ENCODE measurements at regions not wholly inside any gene's neighbourhood (a gene's known extent, or its start where the extent isn't known, plus 50 kb on each side); places are given as distances from the start of the nearest gene placed in this dataset.

DNA sequence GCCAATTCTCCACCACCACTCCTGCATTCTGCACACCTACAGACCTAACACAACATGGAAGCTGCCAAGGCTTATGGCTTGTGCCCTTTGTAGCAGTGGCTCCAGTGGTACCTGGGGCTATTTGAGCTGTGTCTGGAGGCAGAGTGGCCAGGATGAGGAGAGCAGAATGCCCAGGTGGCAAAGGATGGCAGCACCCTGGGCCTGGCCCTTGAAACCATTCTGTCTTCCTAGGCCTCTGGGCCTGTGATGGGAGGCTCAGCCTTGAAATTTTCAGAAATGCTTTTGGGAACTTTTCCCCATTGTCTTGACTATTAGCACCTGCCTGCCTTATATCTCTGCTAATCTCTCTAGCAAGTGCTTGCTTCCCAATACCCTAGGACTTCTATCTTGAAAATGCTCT, 241.7 kb downstream of the TMEM167A start:
- TF ChIP-seq, protein P1, sequence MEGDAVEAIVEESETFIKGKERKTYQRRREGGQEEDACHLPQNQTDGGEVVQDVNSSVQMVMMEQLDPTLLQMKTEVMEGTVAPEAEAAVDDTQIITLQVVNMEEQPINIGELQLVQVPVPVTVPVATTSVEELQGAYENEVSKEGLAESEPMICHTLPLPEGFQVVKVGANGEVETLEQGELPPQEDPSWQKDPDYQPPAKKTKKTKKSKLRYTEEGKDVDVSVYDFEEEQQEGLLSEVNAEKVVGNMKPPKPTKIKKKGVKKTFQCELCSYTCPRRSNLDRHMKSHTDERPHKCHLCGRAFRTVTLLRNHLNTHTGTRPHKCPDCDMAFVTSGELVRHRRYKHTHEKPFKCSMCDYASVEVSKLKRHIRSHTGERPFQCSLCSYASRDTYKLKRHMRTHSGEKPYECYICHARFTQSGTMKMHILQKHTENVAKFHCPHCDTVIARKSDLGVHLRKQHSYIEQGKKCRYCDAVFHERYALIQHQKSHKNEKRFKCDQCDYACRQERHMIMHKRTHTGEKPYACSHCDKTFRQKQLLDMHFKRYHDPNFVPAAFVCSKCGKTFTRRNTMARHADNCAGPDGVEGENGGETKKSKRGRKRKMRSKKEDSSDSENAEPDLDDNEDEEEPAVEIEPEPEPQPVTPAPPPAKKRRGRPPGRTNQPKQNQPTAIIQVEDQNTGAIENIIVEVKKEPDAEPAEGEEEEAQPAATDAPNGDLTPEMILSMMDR (IDR thresholded peaks at IDR 0.05; ENCODE audit: low read depth, low read length): no peak
- H3K4me3 ChIP-seq (ENCODE audit: low read depth, low read length): no peak overlapping the region

GRCh38 chr5:82834151-82834550, 243.0 kb downstream of the TMEM167A start:
- H3K4me3 ChIP-seq (ENCODE audit: low read depth, low read length): no peak overlapping the region
- TF ChIP-seq, protein P1 (IDR thresholded peaks at IDR 0.05; ENCODE audit: low read depth, low read length): no peak

GRCh38 chr5:82833277-82833676, 243.9 kb downstream of the TMEM167A start:
- no peak overlapping the region for H3K4me3 ChIP-seq (ENCODE audit: low read depth, low read length)
- TF ChIP-seq, protein P1 (IDR thresholded peaks at IDR 0.05; ENCODE audit: low read depth, low read length): no peak

DNA sequence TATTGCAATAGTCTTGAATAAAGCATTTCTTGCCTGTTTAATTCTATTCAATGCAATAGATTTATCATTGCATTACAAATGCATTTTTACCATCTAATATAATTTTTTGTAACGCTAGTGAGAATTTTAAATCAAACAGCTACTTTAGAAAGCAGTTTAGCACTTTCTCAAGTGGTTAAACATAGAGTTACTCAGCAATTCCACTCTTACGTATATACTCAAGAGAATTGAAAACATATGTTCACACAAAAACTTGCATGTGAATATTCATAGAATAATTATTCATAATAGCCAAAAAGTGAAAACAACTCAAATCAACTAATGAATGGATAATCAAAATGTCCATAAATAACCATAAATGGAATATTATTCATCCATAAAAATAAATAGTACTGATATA, 244.7 kb downstream of the TMEM167A start:
- H3K4me3 ChIP-seq (ENCODE audit: low read depth, low read length): no peak overlapping the region
- TF ChIP-seq, protein P1 (IDR thresholded peaks at IDR 0.05; ENCODE audit: low read depth, low read length): no peak

- TF ChIP-seq, protein P1 (IDR thresholded peaks at IDR 0.05; ENCODE audit: low read depth, low read length): no peak
- H3K4me3 ChIP-seq (ENCODE audit: low read depth, low read length): no peak overlapping the region
Observed at GRCh38 chr5:82828211-82828610, 249.0 kb downstream of the TMEM167A start.

- TF ChIP-seq, protein P1 (IDR thresholded peaks at IDR 0.05; ENCODE audit: low read depth, low read length): no peak
- H3K4me3 ChIP-seq (ENCODE audit: low read depth, low read length): no peak overlapping the region
Observed at GRCh38 chr5:82827651-82828050, 249.5 kb downstream of the TMEM167A start.

DNA sequence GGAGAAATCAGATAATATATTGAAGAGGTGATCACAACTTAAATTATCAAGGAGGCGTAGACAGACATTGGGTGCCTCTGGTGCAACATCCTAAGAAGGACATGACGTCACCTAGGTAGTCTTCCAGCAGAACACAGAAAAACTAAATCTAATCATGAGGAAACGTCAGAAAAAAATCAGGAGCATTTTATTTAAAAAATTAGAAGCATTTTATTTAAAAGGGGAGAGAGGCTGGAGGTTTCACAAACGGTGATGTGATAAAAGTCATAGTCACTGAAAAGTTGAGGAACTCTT, 254.6 kb downstream of the TMEM167A start:
- no peak overlapping the region for H3K4me3 ChIP-seq (ENCODE audit: low read depth, low read length)
- TF ChIP-seq, protein P1 (IDR thresholded peaks at IDR 0.05; ENCODE audit: low read depth, low read length): no peak
